NCI-H146 treated with DMSO at 0.1 percent for 48 hours (cell line): ENCODE measurements at regions not wholly inside any gene's neighbourhood (a gene's known extent, or its start where the extent isn't known, plus 50 kb on each side); places are given as distances from the start of the nearest gene placed in this dataset.
"Not testable (repeated sequence)": the region's sequence is repeated elsewhere in the genome, so short reads cannot be mapped to it uniquely, and the experiment has no call there.

ENCODE experiments used
- DNase-seq: peaks from one replicate; lab custom pipeline; 2025; ENCODE audit not compliant: unreplicated experiment; lab: John Stamatoyannopoulos, UW

- no peak for DNase-seq
Measured at GRCh38 chr10:29730969-29731368, 96.2 kb upstream of the SVIL start.

DNA sequence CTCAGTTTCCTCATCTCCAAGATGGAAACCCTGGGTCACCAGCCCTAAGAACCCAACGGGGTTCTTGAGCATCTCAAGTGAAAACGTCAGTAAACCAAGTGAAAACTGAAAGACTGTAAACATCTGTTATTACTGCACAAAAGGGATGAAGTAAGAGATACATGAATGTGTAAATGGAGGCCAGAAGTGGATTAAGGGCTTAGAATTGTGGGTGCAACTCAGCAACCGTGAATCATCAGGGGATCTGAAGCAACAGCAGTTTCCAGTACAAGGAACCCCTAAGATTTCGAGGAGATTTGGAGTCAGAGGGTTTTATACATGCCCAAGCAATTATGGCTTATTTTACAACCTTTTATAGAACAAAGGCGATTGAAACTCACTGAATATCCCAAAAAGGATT is 95.7 kb upstream of the SVIL start:
- no peak for DNase-seq

- DNase-seq = no peak
Measured at GRCh38 chr10:29728541-29729049, 93.8 kb upstream of the SVIL start.

GRCh38 chr10:29725927-29726326 is 91.2 kb upstream of the SVIL start:
- not testable (repeated sequence) for DNase-seq

DNA sequence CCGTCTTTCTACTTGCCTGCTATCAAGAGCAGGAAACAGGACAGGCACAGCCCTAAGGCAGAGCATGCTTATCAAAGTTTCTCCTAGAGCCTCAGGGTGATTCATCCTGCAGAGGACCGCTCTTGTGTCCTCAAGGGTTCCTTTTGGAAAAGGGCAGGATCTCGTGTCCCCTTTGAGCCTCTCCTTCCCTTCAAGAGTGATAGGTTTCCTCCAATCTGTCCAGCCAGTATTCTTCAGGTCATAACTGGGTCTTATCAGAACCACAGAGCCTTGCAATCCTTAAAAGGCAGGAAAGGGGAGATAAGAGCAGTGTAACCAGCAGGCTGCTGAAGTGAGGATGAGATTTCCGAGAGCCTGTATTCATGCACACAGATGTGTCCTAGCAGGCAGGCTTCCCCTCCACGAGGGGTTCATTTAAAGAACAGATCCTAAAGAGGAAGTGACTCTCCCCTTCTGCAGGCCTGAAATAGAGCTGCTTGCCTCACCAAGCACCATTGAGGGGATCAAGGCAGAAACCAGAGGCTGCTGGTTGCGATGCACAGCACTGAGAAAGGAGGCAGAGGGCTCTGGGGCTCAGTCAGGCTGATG is 90.5 kb upstream of the SVIL start:
- DNase-seq = no peak

- no peak for DNase-seq
Measured at GRCh38 chr10:29723726-29724125, 89.0 kb upstream of the SVIL start.

DNA sequence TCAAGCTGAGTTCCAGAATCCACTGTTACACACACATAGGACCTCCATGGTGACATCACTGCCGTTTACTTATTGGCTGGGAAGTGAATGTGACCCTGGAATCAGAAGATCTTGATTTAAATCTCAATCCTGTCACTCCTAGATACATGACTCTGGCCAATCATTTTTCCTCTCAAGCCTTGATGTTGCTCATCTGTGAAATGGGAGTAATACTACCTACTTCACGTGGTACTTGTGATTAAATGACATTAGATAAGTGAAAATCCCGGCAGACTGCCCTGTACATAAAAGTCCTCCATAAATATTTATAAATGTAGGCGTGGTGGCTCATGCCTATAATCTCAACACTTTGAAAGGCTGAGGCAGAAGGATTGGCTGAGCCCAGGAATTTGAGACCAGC is 88.0 kb upstream of the SVIL start:
- no peak for DNase-seq

- no peak for DNase-seq
Measured at GRCh38 chr10:29720149-29720548, 85.4 kb upstream of the SVIL start.

DNA sequence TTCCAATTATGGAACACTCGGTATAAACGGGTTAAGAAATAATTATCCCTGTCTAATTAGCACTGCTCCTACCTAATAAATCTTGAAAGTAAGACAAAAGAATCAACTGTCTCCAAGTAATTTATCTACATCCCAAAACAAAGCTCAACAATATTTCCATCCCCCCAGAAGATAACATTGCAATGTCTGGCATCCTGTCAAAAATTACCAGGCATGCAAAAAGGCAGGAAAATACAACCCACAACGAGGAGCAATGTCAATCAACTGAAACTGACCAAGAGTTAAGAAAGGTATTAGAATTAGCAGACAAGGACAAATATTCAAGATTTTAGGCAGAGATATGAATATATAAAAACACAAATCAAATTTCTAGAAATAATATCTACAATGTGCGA is 84.5 kb upstream of the SVIL start:
- DNase-seq = no peak

DNA sequence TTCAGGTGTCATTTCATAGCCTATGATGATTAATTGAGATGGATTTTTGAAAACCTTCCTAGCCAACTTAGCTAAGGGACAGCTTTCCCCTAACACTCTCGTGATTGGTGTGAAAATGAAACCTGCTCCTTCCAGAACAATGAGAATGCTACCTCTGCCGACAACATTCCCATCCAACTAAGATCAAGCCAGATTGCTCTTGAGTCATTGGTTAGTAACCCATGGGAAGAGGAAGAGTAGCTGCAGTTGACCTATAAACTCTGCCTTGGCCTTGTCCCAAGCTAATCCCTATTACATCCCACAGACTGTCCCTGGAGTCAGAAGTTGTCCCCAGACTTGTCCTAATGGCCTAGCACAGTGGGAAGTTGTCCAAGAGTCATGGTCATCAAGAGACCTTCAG is 80.5 kb upstream of the SVIL start:
- no peak for DNase-seq

GRCh38 chr10:29714096-29714874 is 79.5 kb upstream of the SVIL start:
- no peak for DNase-seq

DNA sequence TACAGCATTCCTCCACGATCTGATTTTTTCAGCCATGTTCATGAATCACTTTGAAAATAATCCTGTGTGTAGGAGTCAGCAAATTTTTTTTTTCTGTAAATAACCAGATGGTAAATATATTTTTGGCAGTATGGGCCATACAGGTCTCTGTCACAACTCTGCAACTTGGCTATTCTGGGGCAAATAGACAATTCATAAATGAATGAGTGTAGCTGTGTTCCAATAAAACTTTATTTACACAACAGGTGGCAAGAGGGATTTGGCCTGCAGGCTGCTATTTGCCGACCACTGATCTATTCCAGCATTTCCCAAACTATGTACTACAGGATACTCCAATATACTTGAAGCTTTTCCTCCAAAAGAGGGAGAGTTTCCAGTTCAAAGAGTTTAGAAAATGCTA is 78.7 kb upstream of the SVIL start:
- no peak for DNase-seq

- DNase-seq = peak; percentile 35
Measured at GRCh38 chr10:29712108-29712507, 77.3 kb upstream of the SVIL start.

DNA sequence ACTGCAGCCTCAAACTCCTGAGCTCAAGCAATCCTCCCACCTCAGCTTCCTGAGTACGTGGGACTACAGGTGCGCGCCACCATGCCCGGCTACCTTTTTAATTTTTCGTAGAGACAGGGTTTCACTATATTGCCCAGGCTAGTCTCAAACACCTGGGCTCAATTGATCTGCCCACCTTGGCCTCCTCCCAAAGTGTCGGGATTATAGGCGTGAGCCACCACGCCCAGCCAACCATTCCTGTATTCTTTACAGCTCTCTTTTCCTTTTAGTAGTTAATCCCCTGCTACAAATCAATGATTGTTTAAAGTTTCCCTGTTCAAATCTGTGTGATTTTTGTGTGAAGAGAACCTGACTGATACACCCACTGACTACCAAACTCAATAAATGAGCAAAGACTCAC is 75.4 kb upstream of the SVIL start:
- no peak for DNase-seq

DNA sequence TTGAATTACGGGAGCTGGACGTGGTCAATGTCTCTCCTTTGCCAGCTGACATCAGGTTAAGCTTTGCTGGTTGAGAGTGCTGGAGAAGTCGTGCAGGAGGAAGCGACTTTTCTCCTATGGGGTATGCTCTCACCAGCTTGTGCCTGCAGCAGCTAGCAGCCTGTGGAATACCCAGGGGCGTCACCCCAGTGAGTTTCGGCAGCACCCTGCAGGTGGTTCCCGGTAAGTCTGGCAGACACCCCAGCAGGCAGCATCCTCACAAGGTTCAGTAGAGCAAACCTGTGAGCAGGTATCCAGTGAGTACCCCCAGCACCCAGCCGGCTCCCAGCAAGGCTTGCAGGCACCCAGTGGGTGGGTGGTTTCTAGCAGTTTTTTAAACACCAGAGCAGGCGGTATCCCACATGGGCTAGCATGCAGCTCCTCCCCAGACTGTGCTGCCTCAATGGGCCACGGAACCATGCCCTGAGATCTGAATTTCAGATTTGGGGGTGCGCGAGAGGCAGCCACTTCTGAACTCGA is 74.8 kb upstream of the SVIL start:
- no peak for DNase-seq

GRCh38 chr10:29703271-29703670 is 68.5 kb upstream of the SVIL start:
- DNase-seq = no peak

GRCh38 chr10:29702273-29703164 is 67.7 kb upstream of the SVIL start:
- DNase-seq = no peak

DNA sequence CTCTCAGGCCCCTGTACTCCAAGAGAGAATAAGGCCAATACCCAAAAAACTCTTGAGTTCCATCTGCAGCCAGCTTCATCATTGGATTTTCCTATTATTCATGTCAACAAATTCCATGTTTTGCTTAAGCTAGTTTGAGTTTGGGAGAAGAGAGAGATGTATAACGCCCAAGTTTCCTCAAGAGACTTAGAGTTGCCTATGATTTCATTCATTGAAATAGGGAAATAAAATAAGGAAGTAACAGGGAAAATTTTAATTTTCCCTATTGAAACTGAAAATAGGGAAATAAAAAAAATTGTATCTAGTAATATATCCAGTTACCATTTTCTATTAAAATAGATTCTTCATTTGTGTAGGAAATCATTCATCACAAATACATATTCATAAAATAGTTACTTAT is 66.5 kb upstream of the SVIL start:
- no peak for DNase-seq

GRCh38 chr10:29699621-29700020 is 64.8 kb upstream of the SVIL start:
- no peak for DNase-seq

DNA sequence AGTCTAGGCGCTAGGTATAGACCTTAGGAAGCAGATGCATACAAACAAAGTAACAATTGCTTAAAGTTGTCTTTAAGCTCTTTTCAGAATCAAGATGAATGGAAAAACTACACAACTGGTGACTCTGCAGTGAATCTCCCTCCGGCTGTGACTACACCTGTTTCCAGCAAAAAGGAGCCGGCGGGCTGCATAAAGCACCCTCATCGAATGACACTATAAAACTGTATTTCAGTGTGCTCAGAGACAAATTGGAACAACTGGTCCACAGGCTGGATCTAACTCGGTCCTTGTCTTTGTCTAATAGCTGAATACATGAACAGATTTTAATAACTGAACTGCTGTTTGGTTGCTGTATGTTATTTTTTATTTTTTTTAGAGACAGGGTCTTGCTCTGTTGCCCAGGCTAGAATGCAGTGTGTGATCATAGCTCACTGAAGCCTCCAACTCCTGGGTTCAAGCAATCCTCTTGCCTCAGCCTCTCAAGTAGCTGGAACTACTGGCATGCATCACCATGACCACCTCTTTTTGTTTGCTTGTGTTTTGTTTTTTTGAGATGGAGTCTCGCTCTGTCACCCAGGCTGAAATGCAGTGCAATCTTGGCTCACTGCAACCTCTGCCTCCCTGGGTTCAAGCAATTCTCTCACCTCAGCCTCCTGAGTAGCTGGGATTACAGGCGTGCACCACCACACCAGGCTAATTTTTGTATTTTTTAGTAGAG is 64.2 kb upstream of the SVIL start:
- no peak for DNase-seq

DNA sequence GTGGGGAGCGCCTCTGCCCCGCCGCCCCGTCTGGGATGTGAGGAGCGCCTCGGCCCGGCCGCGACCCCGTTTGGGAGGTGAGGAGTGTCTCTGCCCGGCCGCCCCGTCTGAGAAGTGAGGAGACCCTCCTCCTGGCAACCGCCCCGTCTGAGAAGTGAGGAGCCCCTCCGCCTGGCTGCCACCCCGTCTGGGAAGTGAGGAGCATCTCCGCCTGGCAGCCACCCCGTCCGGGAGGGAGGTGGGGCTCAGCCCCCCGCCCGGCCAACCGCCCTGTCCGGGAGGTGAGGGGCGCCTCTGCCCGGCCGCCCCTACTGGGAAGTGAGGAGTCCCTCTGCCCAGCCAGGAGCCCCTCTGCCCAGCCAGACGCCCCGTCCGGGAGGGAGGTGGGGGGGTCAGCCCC is 61.8 kb upstream of the SVIL start:
- DNase-seq = not testable (repeated sequence)
